HepG2 (cell line): ENCODE measurements at regions not wholly inside any gene's neighbourhood (a gene's known extent, or its start where the extent isn't known, plus 50 kb on each side); places are given as distances from the start of the nearest gene placed in this dataset.

Source experiments
- FOXM1 ChIP-seq: sonication (generic); formaldehyde crosslinking; IDR thresholded peaks from 2 replicates; pipeline ENCODE4 v1.5.0; 2020; ENCODE audit warnings: missing genetic modification reagents
- FOXP4 ChIP-seq: sonication (generic); formaldehyde crosslinking; IDR thresholded peaks from 2 replicates; pipeline ENCODE4 v1.4.0; 2020; ENCODE audit warnings: missing genetic modification reagents
- HDAC6 ChIP-seq: fragments of 200-600 bp; sonication (generic); IDR thresholded peaks from 2 replicates; pipeline ENCODE4 v1.7.0; 2017; ENCODE audit warnings: mild to moderate bottlenecking, antibody characterized with exemption, low read length, low read depth
- HNRNPLL ChIP-seq: fragments of 200-400 bp; formaldehyde crosslinking; IDR thresholded peaks from 2 replicates; pipeline ENCODE4 v1.6.1; 2017; ENCODE audit warnings: mild to moderate bottlenecking, low read depth, low read length; ENCODE audit not compliant: poor library complexity, severe bottlenecking
- NCOR1 ChIP-seq: fragments of 200-600 bp; sonication (generic); IDR thresholded peaks from 2 replicates; pipeline ENCODE4 v1.7.0; 2017; ENCODE audit warnings: antibody characterized with exemption, low read length, borderline replicate concordance
- NR3C1 ChIP-seq: sonication (generic); formaldehyde crosslinking; IDR thresholded peaks from 2 replicates; pipeline ENCODE4 v1.4.0; 2020; ENCODE audit warnings: missing genetic modification reagents
- PAXIP1 ChIP-seq: sonication (generic); formaldehyde crosslinking; conservative IDR thresholded peaks from 2 replicates; pipeline ENCODE4 v1.4.0; 2020; ENCODE audit warnings: mild to moderate bottlenecking, missing genetic modification reagents, moderate library complexity
- POLR2A ChIP-seq, 2 experiments: IDR thresholded peaks; 2 replicates each; pipeline ENCODE4 v1.6.1; 2011; ENCODE audit warnings: low read depth in 2 of 2, low read length in 2 of 2, mild to moderate bottlenecking in 1 of 2, moderate library complexity in 1 of 2; ENCODE audit not compliant: insufficient read depth in 1 of 2
- RARA ChIP-seq: IDR thresholded peaks from 2 replicates; pipeline ENCODE4 v1.6.1; 2016; ENCODE audit warnings: missing genetic modification reagents, missing compliant biosample characterization
- SALL1 ChIP-seq: sonication (generic); formaldehyde crosslinking; IDR thresholded peaks from 2 replicates; pipeline ENCODE4 v1.8.0; 2022; ENCODE audit warnings: mild to moderate bottlenecking, missing genetic modification reagents
- SIX4 ChIP-seq: sonication (generic); formaldehyde crosslinking; IDR thresholded peaks from 2 replicates; pipeline ENCODE4 v1.4.0; 2020; ENCODE audit warnings: missing genetic modification reagents
- SMAD3 ChIP-seq: sonication (generic); formaldehyde crosslinking; IDR thresholded peaks from 2 replicates; pipeline ENCODE4 v1.4.0; 2020; ENCODE audit warnings: missing genetic modification reagents
- SNAPC5 ChIP-seq: sonication (generic); formaldehyde crosslinking; IDR thresholded peaks from 2 replicates; pipeline ENCODE4 v1.8.1; 2023; ENCODE audit warnings: mild to moderate bottlenecking, missing genetic modification reagents, borderline replicate concordance
- TARDBP ChIP-seq: sonication (generic); formaldehyde crosslinking; IDR thresholded peaks from 2 replicates; pipeline ENCODE4 v1.8.0; 2022; ENCODE audit warnings: mild to moderate bottlenecking, missing genetic modification reagents
- TIGD3 ChIP-seq: sonication (generic); formaldehyde crosslinking; IDR thresholded peaks from 2 replicates; pipeline ENCODE4 v1.5.1; 2020; ENCODE audit warnings: mild to moderate bottlenecking, missing genetic modification reagents, borderline replicate concordance
- TSC22D2 ChIP-seq: sonication (generic); formaldehyde crosslinking; IDR thresholded peaks from 2 replicates; pipeline ENCODE4 v1.5.1; 2020; ENCODE audit warnings: missing genetic modification reagents, mild to moderate bottlenecking, borderline replicate concordance
- ZBTB33 ChIP-seq: sonication (generic); formaldehyde crosslinking; IDR thresholded peaks from 2 replicates; pipeline ENCODE4 v1.4.0; 2020; ENCODE audit warnings: missing genetic modification reagents
- ZKSCAN1 ChIP-seq: fragments of 150-350 bp; IDR thresholded peaks from 2 replicates; pipeline ENCODE4 v1.6.1; 2014; ENCODE audit warnings: low read length
- ZNF205 ChIP-seq: IDR thresholded peaks from 2 replicates; pipeline ENCODE4 v1.6.1; 2018; ENCODE audit warnings: missing biosample characterization, missing genetic modification reagents
- ZNF335 ChIP-seq: sonication (generic); formaldehyde crosslinking; IDR thresholded peaks from 2 replicates; pipeline ENCODE4 v1.4.0; 2020; ENCODE audit warnings: missing genetic modification reagents
- ZNF34 ChIP-seq: sonication (generic); formaldehyde crosslinking; IDR thresholded peaks from 2 replicates; pipeline ENCODE4 v1.4.0; 2020; ENCODE audit warnings: mild to moderate bottlenecking, missing genetic modification reagents, borderline replicate concordance
- ZNF644 ChIP-seq: IDR thresholded peaks from 2 replicates; pipeline ENCODE4 v1.6.1; 2016; ENCODE audit warnings: low read depth
- ZNF7 ChIP-seq: IDR thresholded peaks from 2 replicates; pipeline ENCODE4 v1.6.1; 2016; ENCODE audit warnings: missing biosample characterization, missing genetic modification reagents

GRCh38 chr6:137723273-137724017, 143.6 kb upstream of the TNFAIP3 start (continued):
- no peak for TF ChIP-seq HNRNPLL
- peak; percentile 94 for TF ChIP-seq FOXP4 (CRISPR knock-in tag)
- no peak for TF ChIP-seq ZNF7 (CRISPR knock-in tag)
- no peak for TF ChIP-seq ZKSCAN1
- TF ChIP-seq SMAD3 (CRISPR knock-in tag) = peak; percentile 77
- peak; percentile 96 for TF ChIP-seq SALL1 (CRISPR knock-in tag)
- TF ChIP-seq ZNF34 = peak; percentile 48
- TF ChIP-seq FOXM1 (CRISPR knock-in tag) = no peak
- peak; percentile 85 for TF ChIP-seq SNAPC5
- no peak for TF ChIP-seq NR3C1 (CRISPR knock-in tag)
- TF ChIP-seq HDAC6 = no peak; the same call in 1 of the 2 replicates
- TF ChIP-seq TIGD3 (CRISPR knock-in tag) = no peak
- peak; percentile 97 for TF ChIP-seq RARA (CRISPR knock-in tag)
- peak; percentile 97 for TF ChIP-seq TARDBP (CRISPR knock-in tag)
- TF ChIP-seq PAXIP1 (CRISPR knock-in tag) = peak; percentile 99
- peak; percentile 23 to 43; a peak in 1 of 4 replicates for TF ChIP-seq POLR2A (IDR thresholded peaks at IDR 0.05; ENCODE audit: insufficient read depth in 1 of 2, low read depth in 2 of 2, low read length in 2 of 2)
- peak; percentile 98 for TF ChIP-seq SIX4
- no peak; the same call in none of the 2 replicates for TF ChIP-seq TSC22D2 (CRISPR knock-in tag)
- peak; percentile 63; the same call in 1 of the 2 replicates for TF ChIP-seq ZBTB33 (CRISPR knock-in tag)
- TF ChIP-seq NCOR1 = peak; percentile 97
- TF ChIP-seq ZNF205 (CRISPR knock-in tag) = no peak
- TF ChIP-seq ZNF644 (CRISPR knock-in tag) = peak; percentile 88; the same call in 1 of the 2 replicates
- no peak for TF ChIP-seq ZNF335 (CRISPR knock-in tag)
